GM21528 (cell line): ENCODE measurements at regions not wholly inside any gene's neighbourhood (a gene's known extent, or its start where the extent isn't known, plus 50 kb on each side); places are given as distances from the start of the nearest gene placed in this dataset.
"Not testable (repeated sequence)": the region's sequence is repeated elsewhere in the genome, so short reads cannot be mapped to it uniquely, and the experiment has no call there.

Source experiments
- ATAC-seq: cut with Tn5 transposase; IDR thresholded peaks from one replicate; pipeline ENCODE4 v1.9.1; 2021; ENCODE audit warnings: mild to moderate bottlenecking, moderate library complexity; ENCODE audit not compliant: unreplicated experiment, low FRiP score

DNA sequence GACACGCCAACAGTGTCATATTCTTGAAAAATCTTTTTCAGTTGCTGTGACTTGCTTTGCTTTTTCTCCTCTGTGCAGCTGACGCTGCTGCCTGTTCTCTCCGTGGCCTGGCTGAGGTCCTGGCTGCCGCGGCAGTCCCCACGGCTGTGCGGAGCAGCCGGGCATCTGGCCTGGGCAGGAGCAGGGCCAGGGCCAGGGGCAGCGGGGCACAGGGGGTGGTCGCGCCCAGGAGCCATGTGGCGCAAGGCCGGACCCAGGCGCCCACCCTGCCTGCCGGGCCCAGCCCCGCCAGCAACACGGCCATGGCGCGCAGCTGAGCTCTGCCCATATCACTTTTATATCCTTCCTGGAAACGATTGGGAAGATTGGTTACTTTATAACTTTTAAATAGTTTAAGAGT lies 109.4 kb upstream of the ACBD5 start:
- no peak for ATAC-seq

DNA sequence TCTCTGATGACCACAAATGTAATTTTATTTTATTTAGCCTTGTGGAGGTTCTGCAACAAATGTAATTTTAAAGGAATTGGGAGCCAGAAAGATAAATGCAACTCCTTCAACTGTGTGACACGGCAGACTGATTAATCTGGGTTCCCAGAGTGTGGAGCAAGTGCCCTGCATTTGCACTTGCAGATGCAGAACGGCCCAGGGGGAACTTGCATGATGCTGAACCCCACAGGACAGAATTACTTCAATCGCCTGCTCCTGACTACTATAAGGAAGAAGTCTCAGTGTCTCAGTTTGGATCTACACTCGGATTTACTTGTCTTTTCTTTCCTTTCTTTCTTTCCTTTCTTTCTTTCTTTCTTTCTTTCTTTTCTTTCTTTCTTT lies 107.2 kb upstream of the ACBD5 start:
- ATAC-seq: not testable (repeated sequence)

DNA sequence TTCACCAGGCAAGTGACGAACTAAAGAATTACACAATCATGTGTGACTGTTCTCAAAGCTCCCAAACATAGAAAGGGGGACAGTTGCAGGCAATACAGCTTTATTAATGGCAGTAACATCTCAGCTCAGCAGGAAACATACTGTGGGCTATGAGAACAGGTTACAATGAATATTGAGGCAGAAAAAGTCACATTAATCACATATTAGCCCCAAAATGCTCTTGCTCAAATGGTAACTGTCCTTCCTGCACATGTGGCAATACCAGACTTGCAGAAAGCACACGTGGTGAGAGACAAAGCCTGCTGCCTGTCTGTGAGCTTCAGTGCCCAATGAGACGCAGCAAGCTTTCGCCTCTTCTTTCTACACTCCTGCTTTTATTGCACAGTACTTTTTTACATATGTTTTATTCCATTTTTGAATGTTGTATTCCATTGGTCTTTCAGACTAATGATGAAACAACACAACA lies 104.9 kb upstream of the ACBD5 start:
- ATAC-seq: no peak

DNA sequence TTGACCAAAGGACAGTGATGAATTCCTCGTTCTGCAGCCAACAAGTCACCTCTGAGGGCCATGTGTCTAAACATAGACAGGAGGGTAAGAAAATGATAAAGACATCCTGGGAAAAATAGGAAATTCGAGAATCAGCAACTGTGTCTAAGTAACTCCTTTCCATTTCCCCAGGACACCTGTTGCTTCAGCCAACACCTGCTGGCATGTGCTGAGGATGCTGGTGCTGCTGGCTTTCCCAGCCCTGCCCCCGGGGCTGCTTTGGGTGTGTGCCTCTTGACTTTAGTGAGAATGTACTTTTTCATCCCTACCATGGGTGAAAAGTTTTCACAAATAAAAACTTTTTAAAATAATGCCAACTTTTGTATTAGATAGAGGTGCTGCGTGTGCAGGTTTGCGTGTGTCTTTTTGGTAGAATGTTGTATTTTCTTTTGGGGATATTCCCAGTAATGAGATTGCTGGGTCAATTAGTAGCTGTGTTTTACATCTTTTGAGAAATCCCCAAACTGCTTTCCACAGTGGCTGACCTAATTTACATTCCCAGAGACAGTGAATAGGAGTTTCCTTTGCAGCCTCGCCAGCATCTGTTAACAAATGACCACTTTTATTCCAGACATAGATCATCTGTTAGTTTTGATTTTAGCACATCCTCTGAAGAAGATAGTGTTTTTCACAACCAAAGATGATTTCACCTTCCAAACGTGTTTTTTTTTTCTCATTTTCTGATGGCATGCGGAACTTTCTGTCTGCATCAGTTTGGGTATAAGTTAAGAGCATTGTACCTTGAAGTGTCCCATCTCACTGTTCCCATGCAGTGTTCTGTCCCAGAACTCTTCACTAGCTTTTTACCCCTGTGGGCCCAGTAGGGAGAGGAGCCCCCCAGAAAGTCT lies 104.2 kb upstream of the ACBD5 start:
- ATAC-seq: no peak

DNA sequence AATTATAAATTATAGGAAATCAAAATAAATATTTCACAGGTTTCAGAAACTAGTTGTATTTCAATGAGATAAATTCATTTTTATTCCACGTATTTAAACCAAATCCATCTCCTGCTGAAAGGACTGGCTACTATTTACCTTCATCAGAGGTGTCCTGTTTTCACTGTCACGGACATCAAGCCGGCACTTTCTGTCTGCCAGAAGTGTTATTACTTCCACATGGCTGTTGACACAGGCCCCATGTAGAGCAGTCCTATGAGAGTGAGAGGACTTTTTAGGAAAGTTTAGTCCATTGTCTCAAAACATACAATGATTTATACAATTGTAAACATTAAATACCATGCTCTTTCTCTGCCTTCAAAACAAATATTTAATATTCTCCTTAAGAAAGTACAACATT lies 100.4 kb upstream of the ACBD5 start:
- no peak for ATAC-seq

DNA sequence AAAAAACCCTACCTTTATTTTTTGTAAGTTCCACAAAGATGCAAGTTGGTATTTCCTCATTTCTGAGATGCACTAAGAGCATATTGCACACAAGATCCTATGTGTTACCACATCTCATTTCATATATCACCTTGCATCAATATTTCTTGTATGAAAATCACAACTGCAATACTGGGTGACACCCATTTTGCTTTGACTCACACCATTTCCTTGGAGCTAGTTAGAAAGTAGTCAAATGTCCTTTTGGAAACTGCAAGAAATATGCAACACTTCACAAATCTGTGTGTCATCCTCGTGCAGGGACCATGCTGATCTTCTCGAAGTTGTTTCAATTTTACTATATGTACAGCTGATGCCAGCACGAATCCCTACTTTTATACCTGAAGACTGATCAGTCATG lies 94.6 kb upstream of the ACBD5 start:
- not testable (repeated sequence) for ATAC-seq

DNA sequence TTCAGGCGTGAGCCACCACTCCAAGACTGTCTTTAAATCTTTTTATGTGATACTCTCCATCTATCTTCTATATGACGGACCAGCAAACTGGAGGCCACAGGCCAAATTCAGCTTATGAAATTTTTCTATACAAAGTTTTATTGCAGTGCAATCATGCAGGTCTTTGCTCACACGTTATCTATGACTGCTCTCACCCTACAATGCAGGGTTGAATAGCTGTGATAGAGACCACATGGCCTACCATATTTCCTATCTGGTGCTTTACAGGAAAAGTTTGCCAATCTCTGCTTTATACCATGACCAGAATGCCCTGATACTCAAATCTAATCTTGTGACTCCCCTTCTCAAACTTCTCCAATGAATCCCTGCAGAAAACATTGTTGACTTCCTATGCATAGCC lies 89.5 kb upstream of the ACBD5 start:
- no peak for ATAC-seq

DNA sequence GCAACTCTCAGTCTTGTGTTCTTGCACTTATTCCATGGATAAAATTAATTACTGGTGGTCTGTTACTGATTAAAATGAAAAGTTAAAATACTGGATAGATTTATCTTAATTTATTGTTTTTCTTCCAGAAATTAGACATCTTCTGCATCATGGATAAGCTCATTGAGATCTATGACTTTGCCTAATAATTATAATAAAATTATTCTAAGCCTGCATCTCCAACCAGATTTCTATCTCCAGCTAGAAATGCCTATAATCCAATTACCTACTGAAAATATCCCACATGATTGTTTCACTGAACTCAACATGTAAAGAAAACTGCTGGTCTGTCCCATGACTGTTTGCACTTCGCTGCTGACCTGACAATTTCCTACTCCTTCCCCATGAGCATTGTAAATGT lies 88.3 kb upstream of the ACBD5 start:
- no peak for ATAC-seq

DNA sequence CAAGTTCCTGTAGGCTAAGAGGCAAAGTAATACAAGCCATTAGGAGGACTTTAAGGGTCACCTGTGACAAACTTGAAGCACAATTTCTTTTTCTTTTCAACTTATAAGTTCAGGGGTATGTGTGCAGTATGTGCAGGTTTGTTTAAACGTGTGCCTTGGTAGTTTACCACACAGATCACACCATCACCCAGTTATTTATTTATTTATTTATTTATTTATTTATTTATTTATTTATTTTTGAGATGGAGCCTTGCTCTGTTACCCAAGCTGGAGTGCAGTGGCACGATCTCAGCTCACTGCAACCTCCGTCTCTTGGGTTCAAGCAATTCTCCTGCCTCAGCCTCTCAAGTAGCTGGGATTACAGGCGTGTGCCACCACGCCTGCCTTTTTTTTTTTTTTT lies 86.2 kb upstream of the ACBD5 start:
- ATAC-seq: not testable (repeated sequence)

DNA sequence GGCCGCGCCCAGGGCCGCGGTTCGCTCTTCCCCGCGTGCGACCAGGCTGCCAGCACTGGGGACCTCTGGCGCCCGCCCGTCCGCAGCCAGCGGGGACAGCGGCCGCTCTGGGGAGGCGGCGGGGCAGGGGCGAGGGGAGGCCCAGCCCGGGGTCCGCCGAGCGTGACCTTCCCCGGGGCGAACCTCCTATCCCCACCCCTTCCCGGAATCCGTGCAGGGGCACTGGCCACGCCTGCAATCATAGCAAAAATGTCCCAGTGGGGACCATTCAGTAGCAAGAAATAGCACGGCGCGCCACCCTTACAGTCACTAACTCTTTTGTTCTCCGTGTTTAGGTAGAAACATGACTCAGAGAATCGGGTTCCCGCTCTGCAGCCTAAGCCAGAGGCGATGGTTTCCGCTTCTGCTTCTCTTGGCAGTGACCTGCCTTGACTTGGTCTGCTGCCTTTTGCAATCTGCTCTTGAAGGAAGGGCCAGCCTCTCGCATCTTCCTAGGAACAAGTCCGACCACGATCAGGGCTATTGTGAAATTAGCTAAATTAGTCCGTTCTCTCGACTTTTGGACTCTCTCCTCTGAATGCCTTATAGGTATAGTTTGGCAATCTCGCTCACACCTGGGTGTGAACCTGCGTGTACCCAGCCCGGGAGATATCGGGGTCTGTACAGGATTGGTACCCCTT lies 79.3 kb upstream of the ACBD5 start:
- ATAC-seq: peak; percentile 67

DNA sequence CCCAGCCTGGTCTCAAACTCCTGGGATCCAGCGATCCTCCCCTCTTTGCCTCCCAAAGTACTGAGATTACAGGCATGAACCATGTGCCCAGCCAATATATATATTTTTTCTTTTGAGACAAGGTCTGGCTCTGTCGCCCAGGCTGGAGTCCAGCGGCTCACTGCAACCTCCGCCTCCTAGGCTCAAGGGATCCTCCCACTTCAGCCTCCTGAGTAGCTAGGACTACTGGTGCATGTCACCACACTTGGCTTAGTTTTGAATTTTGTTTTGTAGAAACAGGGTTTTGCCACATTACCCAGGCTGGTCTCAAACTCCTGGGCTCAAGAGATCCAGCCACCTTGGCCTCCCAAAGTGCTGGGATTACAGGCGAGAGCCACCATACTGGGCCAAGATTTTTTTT lies 78.5 kb upstream of the ACBD5 start:
- ATAC-seq: not testable (repeated sequence)

DNA sequence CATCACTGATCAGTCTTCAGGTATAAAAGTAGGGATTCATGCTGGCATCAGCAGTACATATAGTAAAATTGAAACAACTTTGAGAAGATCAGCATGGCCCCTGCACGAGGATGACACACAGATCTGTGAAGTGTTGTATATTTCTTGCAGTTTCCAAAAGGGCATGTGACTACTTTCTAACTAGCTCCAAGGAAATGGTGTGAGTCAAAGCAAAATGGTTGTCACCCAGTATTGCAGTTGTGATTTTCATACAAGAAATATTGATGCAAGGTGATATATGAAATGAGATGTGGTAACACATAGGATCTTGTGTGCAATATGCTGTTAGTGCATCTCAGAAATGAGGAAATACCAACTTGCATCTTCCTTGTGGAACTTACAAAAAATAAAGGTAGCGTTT lies 74.5 kb upstream of the ACBD5 start:
- ATAC-seq: not testable (repeated sequence)

DNA sequence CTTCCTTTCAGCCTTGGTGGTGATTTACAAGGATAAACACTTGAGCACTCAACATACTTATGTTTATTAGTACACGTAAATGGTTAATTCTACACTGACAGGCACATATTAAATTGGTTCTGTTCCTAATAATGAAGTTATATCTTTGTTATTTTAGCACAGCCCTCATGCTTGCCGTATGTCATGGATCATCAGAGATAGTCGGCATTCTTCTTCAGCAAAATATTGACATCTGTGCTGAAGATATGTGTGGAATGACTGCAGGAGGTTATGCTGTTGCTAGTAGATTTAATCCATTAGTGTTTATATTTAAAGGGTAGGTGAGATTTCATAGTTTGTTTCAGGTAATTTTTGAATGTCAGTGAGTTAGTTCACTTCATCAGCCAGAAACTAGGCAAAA lies 73.0 kb upstream of the ACBD5 start:
- not testable (repeated sequence) for ATAC-seq

DNA sequence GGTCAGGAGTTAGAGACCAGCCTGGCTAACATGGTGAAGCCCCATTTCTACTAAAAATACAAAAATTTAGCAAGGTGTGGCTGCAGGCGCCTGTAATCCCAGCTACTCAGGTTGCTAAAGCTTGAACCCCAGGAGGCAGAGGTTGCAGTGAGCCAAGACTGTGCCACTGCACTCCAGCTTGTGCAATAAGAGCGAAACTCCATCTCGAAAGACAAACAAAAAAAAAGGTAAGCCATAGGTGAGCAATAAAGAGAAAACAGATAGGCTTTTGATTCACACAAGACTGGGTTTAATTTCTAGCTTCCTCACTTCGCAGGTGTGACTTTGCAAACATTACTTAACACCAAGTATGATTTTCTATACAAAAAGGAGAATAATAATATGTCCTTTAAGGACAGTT lies 72.3 kb upstream of the ACBD5 start:
- ATAC-seq: no peak

DNA sequence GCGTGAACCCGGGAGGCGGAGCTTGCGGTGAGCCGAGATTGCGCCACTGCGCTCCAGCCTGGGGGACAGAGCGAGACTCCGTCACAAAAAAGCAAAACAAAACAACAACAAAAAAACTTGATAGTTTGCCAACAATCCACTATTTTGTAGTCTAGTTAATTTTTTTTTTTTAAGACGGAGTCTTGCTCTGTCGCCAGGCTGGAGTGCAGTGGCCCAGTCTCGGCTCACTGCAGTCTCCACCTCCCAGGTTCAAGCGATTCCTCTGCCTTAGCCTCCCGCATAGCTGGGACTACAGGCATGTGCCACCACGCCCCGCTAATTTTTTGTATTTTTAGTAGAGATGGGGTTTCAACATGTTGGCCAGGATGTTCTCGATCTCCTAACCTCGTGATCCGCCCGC lies 71.2 kb upstream of the ACBD5 start:
- ATAC-seq: not testable (repeated sequence)

DNA sequence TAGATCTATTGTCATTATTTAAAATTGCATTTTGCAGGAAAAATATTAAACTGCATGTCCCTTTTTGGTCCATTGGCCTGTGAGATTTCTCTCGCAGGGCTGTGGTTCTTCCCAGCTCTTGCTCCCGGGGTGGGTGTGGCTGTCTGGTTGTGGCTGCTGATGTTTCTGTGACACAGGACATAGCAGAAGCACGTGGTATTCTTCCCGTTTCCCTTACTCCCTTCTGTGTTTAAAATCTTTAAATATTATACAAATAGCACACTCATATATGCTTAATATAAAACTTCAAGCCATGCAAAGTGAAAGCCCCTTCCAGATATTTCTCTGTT lies 57.9 kb upstream of the ACBD5 start:
- ATAC-seq: not testable (repeated sequence)

DNA sequence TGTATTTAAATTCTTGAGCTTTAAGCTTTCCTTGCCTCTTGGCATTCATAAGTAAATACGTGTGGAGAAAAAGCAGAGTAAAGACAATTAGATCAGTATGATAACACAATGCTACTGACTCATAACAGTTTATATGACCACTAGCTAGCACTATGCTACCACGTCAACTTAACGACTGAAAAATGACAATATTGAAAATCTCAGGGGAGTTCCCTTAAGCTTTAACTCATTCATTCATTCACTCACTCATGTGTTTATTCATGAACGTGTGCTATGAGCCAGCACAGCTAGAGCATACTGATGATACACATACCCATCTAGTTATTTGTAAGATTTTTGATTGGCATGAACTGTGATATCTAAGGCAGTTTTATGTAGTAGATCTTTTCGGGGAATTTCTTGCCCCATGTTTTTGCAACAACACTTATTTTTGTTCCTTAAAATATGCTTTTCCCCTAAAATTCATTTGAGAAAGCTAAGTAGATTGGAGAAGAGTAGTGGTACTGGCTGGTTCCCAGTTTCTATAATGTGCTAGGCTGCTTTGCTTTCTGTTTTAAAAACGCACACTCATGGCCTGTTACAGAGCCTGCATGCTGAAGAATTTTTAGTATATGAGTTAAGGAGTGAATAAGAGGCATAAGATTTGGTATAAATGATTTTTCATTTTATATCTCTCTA lies 57.4 kb upstream of the ACBD5 start:
- ATAC-seq: no peak

DNA sequence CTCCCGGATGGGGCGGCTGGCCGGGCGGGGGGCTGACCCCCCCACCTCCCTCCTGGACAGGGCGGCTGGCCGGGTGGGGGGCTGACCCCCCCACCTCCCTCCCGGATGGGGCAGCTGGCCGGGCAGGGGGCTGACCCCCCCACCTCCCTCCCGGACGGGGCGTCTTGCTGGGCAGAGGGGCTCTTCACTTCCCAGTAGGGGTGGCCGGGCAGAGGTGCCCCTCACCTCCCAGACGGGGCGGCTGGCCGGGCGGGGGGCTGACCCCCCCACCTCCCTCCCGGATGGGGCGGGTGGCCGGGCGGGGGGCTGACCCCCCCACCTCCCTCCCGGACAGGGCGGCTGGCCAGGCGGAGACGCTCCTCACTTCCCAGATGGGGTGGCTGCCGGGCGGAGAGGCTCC lies 55.7 kb upstream of the ACBD5 start:
- not testable (repeated sequence) for ATAC-seq

DNA sequence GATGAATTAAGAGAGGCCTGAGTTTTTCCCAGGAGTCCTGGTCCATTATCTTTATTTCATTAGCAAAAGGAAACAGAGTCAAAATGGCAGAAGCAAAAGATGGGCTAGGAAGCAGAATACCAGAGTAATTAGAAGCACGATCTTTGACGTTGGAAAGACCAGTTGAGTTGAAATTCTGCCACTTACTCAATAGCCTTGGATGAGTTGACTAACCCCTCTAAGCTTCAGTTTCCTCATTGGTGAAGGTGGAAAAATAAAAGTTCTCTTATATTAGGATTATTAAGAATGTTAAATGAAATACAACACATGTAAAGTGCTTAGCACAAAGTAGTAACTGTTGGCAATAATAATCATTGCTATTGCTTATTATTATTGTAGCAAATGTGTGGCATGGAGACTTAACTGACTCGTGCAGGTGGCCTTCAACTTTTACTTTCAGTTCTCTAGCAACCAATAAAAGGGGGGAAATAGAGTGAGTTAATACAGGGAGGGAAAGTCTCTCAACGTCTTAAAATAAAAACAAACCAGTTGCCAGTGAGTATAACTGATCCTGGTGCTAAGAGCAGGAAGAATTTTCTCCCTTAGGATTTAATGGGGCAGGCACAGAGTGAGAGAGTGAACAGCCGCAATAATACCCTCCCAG lies 50.8 kb upstream of the ACBD5 start:
- peak; percentile 79 for ATAC-seq
